OCI-LY1 (cell line): ENCODE measurements at regions not wholly inside any gene's neighbourhood (a gene's known extent, or its start where the extent isn't known, plus 50 kb on each side); places are given as distances from the start of the nearest gene placed in this dataset.

ENCODE experiments used
- EZH2 ChIP-seq: fragments of 200-600 bp; sonication (generic), shearing (Covaris generic); IDR thresholded peaks from 2 replicates; pipeline ENCODE4 v1.8.0; 2017; ENCODE audit warnings: borderline replicate concordance, mixed run types, mild to moderate bottlenecking, antibody characterized with exemption, low read length, moderate library complexity, mixed read lengths
- TF ChIP-seq, protein P1 (sequence below): fragments of 200-600 bp; sonication (generic), shearing (Covaris generic); IDR thresholded peaks from 2 replicates; pipeline ENCODE4 v1.5.1; 2017; ENCODE audit warnings: mild to moderate bottlenecking, antibody characterized with exemption, low read length, moderate library complexity, mixed read lengths

DNA sequence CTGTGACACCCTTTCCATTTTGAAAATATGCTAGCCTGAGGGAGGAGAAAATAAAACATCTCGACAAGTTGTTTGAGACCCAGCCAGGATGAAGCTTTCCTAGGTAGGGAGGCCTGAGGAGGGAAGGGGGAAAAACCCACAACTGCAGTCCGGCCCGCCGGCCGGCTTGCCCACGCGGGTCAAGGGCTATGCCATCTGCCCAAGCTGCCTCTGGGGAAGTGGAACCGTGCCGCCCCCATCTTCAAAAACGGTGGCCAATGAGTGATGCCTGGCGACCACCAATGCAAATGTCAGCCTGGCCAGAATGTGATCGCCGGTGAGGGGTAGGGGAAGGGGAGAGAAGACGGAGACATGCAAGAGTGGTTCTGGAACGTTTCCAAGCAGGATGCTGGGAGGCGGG, 263.5 kb upstream of the ALG10B start:
- TF ChIP-seq, protein P1, sequence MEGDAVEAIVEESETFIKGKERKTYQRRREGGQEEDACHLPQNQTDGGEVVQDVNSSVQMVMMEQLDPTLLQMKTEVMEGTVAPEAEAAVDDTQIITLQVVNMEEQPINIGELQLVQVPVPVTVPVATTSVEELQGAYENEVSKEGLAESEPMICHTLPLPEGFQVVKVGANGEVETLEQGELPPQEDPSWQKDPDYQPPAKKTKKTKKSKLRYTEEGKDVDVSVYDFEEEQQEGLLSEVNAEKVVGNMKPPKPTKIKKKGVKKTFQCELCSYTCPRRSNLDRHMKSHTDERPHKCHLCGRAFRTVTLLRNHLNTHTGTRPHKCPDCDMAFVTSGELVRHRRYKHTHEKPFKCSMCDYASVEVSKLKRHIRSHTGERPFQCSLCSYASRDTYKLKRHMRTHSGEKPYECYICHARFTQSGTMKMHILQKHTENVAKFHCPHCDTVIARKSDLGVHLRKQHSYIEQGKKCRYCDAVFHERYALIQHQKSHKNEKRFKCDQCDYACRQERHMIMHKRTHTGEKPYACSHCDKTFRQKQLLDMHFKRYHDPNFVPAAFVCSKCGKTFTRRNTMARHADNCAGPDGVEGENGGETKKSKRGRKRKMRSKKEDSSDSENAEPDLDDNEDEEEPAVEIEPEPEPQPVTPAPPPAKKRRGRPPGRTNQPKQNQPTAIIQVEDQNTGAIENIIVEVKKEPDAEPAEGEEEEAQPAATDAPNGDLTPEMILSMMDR, result no peak
- no peak for TF ChIP-seq EZH2
